WTC11 (cell line): ENCODE measurements at regions not wholly inside any gene's neighbourhood (a gene's known extent, or its start where the extent isn't known, plus 50 kb on each side); places are given as distances from the start of the nearest gene placed in this dataset.

Source experiments
- ATAC-seq: fragments of 200-7000 bp; cut with Tn5 transposase; 2 replicates; pipeline ENCODE4 v1.10.0; 2021; ENCODE audit warnings: mild to moderate bottlenecking, moderate library complexity
- CTCF ChIA-PET: fragments of 300-600 bp; sonication (Branson Sonifier 250); formaldehyde crosslinking; loops from one replicate; lab custom pipeline; 2021; ENCODE audit warnings: antibody characterized with exemption; lab: Charles Lee
- POLR2A ChIA-PET: fragments of 350-600 bp; sonication (Branson Sonifier 250); formaldehyde crosslinking; loops from one replicate; lab custom pipeline; 2021; ENCODE audit warnings: antibody characterized with exemption; lab: Charles Lee
- DNase-seq: peaks from one replicate; pipeline ENCODE4 v3.0.0; 2021; ENCODE audit warnings: low spot score
- H3K27ac Mint-ChIP-seq: 2 replicates; pipeline ENCODE4 v1.8.0; 2021; ENCODE audit warnings: mixed read lengths
- H3K27me3 Mint-ChIP-seq: 2 replicates; pipeline ENCODE4 v1.8.0; 2021; ENCODE audit warnings: low read depth, mild to moderate bottlenecking, moderate library complexity, mixed read lengths
- H3K36me3 Mint-ChIP-seq: 2 replicates; pipeline ENCODE4 v1.8.0; 2021; ENCODE audit warnings: mixed read lengths
- H3K4me1 Mint-ChIP-seq: 2 replicates; pipeline ENCODE4 v1.8.0; 2022; ENCODE audit warnings: mixed read lengths
- H3K4me3 Mint-ChIP-seq: 2 replicates; pipeline ENCODE4 v1.8.0; 2021; ENCODE audit warnings: mild to moderate bottlenecking, moderate library complexity, mixed read lengths
- H3K9me3 Mint-ChIP-seq: 2 replicates; pipeline ENCODE4 v1.8.0; 2021; ENCODE audit warnings: mixed read lengths
- CREB1 ChIP-seq: sonication (generic); formaldehyde crosslinking; IDR thresholded peaks from 2 replicates; pipeline ENCODE4 v1.8.0; 2023; ENCODE audit warnings: mild to moderate bottlenecking, missing genetic modification reagents
- FOXP1 ChIP-seq: sonication (generic); formaldehyde crosslinking; IDR thresholded peaks from 2 replicates; pipeline ENCODE4 v1.8.0; 2022; ENCODE audit warnings: missing genetic modification reagents, mild to moderate bottlenecking, moderate library complexity, borderline replicate concordance
- FOXP4 ChIP-seq: sonication (generic); formaldehyde crosslinking; IDR thresholded peaks from 2 replicates; pipeline ENCODE4 v1.8.0; 2022; ENCODE audit warnings: mild to moderate bottlenecking, missing genetic modification reagents
- GTF2I ChIP-seq: fragments of 250-450 bp; sonication (Bioruptor Pico); conservative IDR thresholded peaks from 2 replicates; pipeline ENCODE4 v1.4.0; 2021; ENCODE audit warnings: mild to moderate bottlenecking
- HMGA2 ChIP-seq: fragments of 250-450 bp; sonication (Bioruptor Pico); IDR thresholded peaks from 2 replicates; pipeline ENCODE4 v1.4.0; 2021; ENCODE audit warnings: mild to moderate bottlenecking, moderate library complexity
- JUN ChIP-seq: sonication (generic); formaldehyde crosslinking; IDR thresholded peaks from 2 replicates; pipeline ENCODE4 v1.8.0; 2023; ENCODE audit warnings: mild to moderate bottlenecking, missing genetic modification reagents
- MYBL2 ChIP-seq: sonication (generic); formaldehyde crosslinking; IDR thresholded peaks from 2 replicates; pipeline ENCODE4 v1.8.1; 2023; ENCODE audit warnings: mild to moderate bottlenecking, moderate library complexity, missing genetic modification reagents
- NFYB ChIP-seq: sonication (generic); formaldehyde crosslinking; conservative IDR thresholded peaks from 2 replicates; pipeline ENCODE4 v1.8.0; 2022; ENCODE audit warnings: low read depth, missing genetic modification reagents
- OVOL2 ChIP-seq: fragments of 250-450 bp; sonication (Bioruptor Pico); IDR thresholded peaks from 2 replicates; pipeline ENCODE4 v1.9.0; 2021; ENCODE audit warnings: mild to moderate bottlenecking, borderline replicate concordance
- SMAD3 ChIP-seq: sonication (generic); formaldehyde crosslinking; IDR thresholded peaks from 2 replicates; pipeline ENCODE4 v1.8.0; 2022; ENCODE audit warnings: missing genetic modification reagents, mild to moderate bottlenecking, borderline replicate concordance
- SMAD4 ChIP-seq: sonication (generic); formaldehyde crosslinking; IDR thresholded peaks from 2 replicates; pipeline ENCODE4 v1.8.0; 2022; ENCODE audit warnings: mild to moderate bottlenecking, missing genetic modification reagents
- TCF7 ChIP-seq: sonication (generic); formaldehyde crosslinking; IDR thresholded peaks from 2 replicates; pipeline ENCODE4 v1.8.0; 2022; ENCODE audit warnings: mild to moderate bottlenecking, low read depth, missing genetic modification reagents, moderate library complexity
- TEAD4 ChIP-seq: sonication (generic); formaldehyde crosslinking; IDR thresholded peaks from 2 replicates; pipeline ENCODE4 v1.8.0; 2022; ENCODE audit warnings: mild to moderate bottlenecking, missing genetic modification reagents
- ZNF121 ChIP-seq: sonication (generic); formaldehyde crosslinking; IDR thresholded peaks from 2 replicates; pipeline ENCODE4 v1.8.0; 2023; ENCODE audit warnings: missing genetic modification reagents
- ZNF232 ChIP-seq: sonication (generic); formaldehyde crosslinking; IDR thresholded peaks from 2 replicates; pipeline ENCODE4 v1.8.0; 2022; ENCODE audit warnings: mild to moderate bottlenecking, missing genetic modification reagents
- ZNF281 ChIP-seq: sonication (generic); formaldehyde crosslinking; IDR thresholded peaks from 2 replicates; pipeline ENCODE4 v1.8.0; 2023; ENCODE audit warnings: mild to moderate bottlenecking, missing genetic modification reagents
- ZNF512 ChIP-seq: sonication (generic); formaldehyde crosslinking; IDR thresholded peaks from 2 replicates; pipeline ENCODE4 v1.8.1; 2022; ENCODE audit warnings: missing genetic modification reagents, borderline replicate concordance
- TF ChIP-seq, protein P1 (sequence below): sonication (generic); formaldehyde crosslinking; IDR thresholded peaks from 2 replicates; pipeline ENCODE4 v1.8.1; 2022; ENCODE audit warnings: mild to moderate bottlenecking, moderate library complexity, missing genetic modification reagents
- TF ChIP-seq, protein P2 (sequence below): sonication (generic); formaldehyde crosslinking; IDR thresholded peaks from 2 replicates; pipeline ENCODE4 v1.8.1; 2023; ENCODE audit warnings: mild to moderate bottlenecking, missing genetic modification reagents, borderline replicate concordance
- TF ChIP-seq, protein P3 (sequence below): sonication (generic); formaldehyde crosslinking; IDR thresholded peaks from 2 replicates; pipeline ENCODE4 v1.8.1; 2023; ENCODE audit warnings: mild to moderate bottlenecking, moderate library complexity, missing genetic modification reagents

- TF ChIP-seq ZNF281 (CRISPR knock-in tag) (no peak), ZNF232 (CRISPR knock-in tag) (no peak), FOXP1 (CRISPR knock-in tag) (no peak), HMGA2 (CRISPR knock-in tag) (no peak), OVOL2 (CRISPR knock-in tag) (no peak), TEAD4 (CRISPR knock-in tag) (no peak), FOXP4 (CRISPR knock-in tag) (no peak), CREB1 (CRISPR knock-in tag) (no peak)
- TF ChIP-seq, protein P1, sequence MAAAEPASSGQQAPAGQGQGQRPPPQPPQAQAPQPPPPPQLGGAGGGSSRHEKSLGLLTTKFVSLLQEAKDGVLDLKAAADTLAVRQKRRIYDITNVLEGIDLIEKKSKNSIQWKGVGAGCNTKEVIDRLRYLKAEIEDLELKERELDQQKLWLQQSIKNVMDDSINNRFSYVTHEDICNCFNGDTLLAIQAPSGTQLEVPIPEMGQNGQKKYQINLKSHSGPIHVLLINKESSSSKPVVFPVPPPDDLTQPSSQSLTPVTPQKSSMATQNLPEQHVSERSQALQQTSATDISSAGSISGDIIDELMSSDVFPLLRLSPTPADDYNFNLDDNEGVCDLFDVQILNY (CRISPR knock-in tag): no peak
- TF ChIP-seq, all 79 proteins: peak for 0
These were observed 160.3 kb upstream of the VEGFC start (continued) for GRCh38 chr4:176953021-176953420.

- ATAC-seq (no peak), DNase-seq (no peak)
- Mint-ChIP-seq H3K9me3 (peaks cover 24% of the 10 kb centered on the region), H3K4me1 (peaks cover 12% of the 10 kb centered on the region), H3K27ac (no peak overlapping the region), H3K36me3 (peaks cover 24% of the 10 kb centered on the region), H3K27me3 (no peaks in the 10 kb centered on the region), H3K4me3 (no peak overlapping the region)
- POLR2A ChIA-PET: no interaction called here
- CTCF ChIA-PET: interaction anchor here (1.0 kb wide), 2 partner anchors 10 to 90 kb away, joined by 4 read pairs; no protein-coding TSS in a partner anchor
- TF ChIP-seq SMAD4 (CRISPR knock-in tag) (no peak), MYBL2 (no peak), ZNF281 (CRISPR knock-in tag) (no peak), TCF7 (no peak), JUN (CRISPR knock-in tag) (no peak), NFYB (CRISPR knock-in tag) (no peak), HMGA2 (CRISPR knock-in tag) (no peak), SMAD3 (CRISPR knock-in tag) (no peak), ZNF512 (CRISPR knock-in tag) (no peak), GTF2I (CRISPR knock-in tag) (no peak), ZNF121 (CRISPR knock-in tag) (no peak)
- TF ChIP-seq, protein P2, sequence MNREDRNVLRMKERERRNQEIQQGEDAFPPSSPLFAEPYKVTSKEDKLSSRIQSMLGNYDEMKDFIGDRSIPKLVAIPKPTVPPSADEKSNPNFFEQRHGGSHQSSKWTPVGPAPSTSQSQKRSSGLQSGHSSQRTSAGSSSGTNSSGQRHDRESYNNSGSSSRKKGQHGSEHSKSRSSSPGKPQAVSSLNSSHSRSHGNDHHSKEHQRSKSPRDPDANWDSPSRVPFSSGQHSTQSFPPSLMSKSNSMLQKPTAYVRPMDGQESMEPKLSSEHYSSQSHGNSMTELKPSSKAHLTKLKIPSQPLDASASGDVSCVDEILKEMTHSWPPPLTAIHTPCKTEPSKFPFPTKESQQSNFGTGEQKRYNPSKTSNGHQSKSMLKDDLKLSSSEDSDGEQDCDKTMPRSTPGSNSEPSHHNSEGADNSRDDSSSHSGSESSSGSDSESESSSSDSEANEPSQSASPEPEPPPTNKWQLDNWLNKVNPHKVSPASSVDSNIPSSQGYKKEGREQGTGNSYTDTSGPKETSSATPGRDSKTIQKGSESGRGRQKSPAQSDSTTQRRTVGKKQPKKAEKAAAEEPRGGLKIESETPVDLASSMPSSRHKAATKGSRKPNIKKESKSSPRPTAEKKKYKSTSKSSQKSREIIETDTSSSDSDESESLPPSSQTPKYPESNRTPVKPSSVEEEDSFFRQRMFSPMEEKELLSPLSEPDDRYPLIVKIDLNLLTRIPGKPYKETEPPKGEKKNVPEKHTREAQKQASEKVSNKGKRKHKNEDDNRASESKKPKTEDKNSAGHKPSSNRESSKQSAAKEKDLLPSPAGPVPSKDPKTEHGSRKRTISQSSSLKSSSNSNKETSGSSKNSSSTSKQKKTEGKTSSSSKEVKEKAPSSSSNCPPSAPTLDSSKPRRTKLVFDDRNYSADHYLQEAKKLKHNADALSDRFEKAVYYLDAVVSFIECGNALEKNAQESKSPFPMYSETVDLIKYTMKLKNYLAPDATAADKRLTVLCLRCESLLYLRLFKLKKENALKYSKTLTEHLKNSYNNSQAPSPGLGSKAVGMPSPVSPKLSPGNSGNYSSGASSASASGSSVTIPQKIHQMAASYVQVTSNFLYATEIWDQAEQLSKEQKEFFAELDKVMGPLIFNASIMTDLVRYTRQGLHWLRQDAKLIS (CRISPR knock-in tag): no peak
- TF ChIP-seq, protein P3, sequence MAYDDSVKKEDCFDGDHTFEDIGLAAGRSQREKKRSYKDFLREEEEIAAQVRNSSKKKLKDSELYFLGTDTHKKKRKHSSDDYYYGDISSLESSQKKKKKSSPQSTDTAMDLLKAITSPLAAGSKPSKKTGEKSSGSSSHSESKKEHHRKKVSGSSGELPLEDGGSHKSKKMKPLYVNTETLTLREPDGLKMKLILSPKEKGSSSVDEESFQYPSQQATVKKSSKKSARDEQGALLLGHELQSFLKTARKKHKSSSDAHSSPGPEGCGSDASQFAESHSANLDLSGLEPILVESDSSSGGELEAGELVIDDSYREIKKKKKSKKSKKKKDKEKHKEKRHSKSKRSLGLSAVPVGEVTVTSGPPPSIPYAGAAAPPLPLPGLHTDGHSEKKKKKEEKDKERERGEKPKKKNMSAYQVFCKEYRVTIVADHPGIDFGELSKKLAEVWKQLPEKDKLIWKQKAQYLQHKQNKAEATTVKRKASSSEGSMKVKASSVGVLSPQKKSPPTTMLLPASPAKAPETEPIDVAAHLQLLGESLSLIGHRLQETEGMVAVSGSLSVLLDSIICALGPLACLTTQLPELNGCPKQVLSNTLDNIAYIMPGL (CRISPR knock-in tag): no peak
These were observed 164.8 kb upstream of the VEGFC start for GRCh38 chr4:176957353-176958118.
